ENCODE measurements at regions not wholly inside any gene's neighbourhood (a gene's known extent, or its start where the extent isn't known, plus 50 kb on each side); places are given as distances from the start of the nearest gene placed in this dataset.

- no peak overlapping the region for H2BK20ac ChIP-seq (ENCODE audit: low read length)
- H2BK120ac ChIP-seq (replicated peaks; ENCODE audit: low read depth, low read length), result no peak overlapping the region
- H3K4me2 ChIP-seq (ENCODE audit: insufficient read depth in 1 of 2, low read depth in 2 of 2, low read length in 2 of 2), result no peak overlapping the region
- H2BK12ac ChIP-seq (ENCODE audit: low read depth, low read length), result no peak overlapping the region
- ChIA-PET CTCF (ENCODE audit: partially characterized antibody) (interaction anchor here (1.1 kb wide), 1 partner anchor 267 kb away, joined by 4 read pairs; no protein-coding TSS in a partner anchor), POLR2A (ENCODE audit: partially characterized antibody) (no interaction called here)
- H3K23me2 ChIP-seq (ENCODE audit: low read depth, low read length), result no peaks in the 10 kb centered on the region
- H3K79me1 ChIP-seq (ENCODE audit: low read depth, low read length), result no peaks in the 10 kb centered on the region
- no peaks in the 10 kb centered on the region for H3K9me3 ChIP-seq (ENCODE audit: insufficient read depth in 2 of 2, low read depth in 1 of 2, low read length in 1 of 2)
- H4K91ac ChIP-seq (replicated peaks; ENCODE audit: insufficient read length, low read length), result no peak overlapping the region
- no peak overlapping the region for H2BK15ac ChIP-seq (ENCODE audit: low read length)
- no peak overlapping the region for H3K18ac ChIP-seq (ENCODE audit: extremely low read depth, low read length)
- no peaks in the 10 kb centered on the region for H4K20me1 ChIP-seq (replicated peaks in 1 of 2; ENCODE audit: control insufficient read depth in 1 of 2, insufficient read depth in 2 of 2, low read length in 2 of 2)
- no peak overlapping the region for H2AFZ ChIP-seq (ENCODE audit: low read length)
- no peaks in the 10 kb centered on the region for H3K79me2 ChIP-seq (ENCODE audit: control insufficient read depth in 1 of 2, insufficient read depth in 2 of 2, low read length in 2 of 2)
- H3K4ac ChIP-seq (replicated peaks; ENCODE audit: insufficient read length, low read depth, low read length), result no peak overlapping the region
- 97% methylated on average over 2 of the region's 2 CpGs; no CpG with 5 or more reads in 1 of the 2 experiments for WGBS, 2 experiments (ENCODE audit: extremely low coverage in 1 of 2, insufficient coverage in 1 of 2, insufficient read length in 1 of 2, insufficient replicate concordance in 2 of 2, low coverage in 1 of 2, low lambda C conversion rate in 2 of 2, missing lambda C conversion rate in 1 of 2)
- H4K8ac ChIP-seq (ENCODE audit: extremely low read depth, insufficient read depth, low read length), result no peak overlapping the region
- H3K23ac ChIP-seq (ENCODE audit: insufficient read length), result no peak overlapping the region
- H3K56ac ChIP-seq (replicated peaks; ENCODE audit: insufficient read length, low read depth, low read length), result no peak overlapping the region
- no peak for TF ChIP-seq KDM5A (IDR thresholded peaks at IDR 0.05; ENCODE audit: low read length)
- TF ChIP-seq RFX5 (IDR thresholded peaks at IDR 0.05; ENCODE audit: borderline replicate concordance, low read depth, low read length), result no peak
- no peak for TF ChIP-seq CHD2 (IDR thresholded peaks at IDR 0.05; ENCODE audit: low read length)
- no peak for TF ChIP-seq ZNF274 (IDR thresholded peaks at IDR 0.05; ENCODE audit: borderline replicate concordance, extremely low read depth, low read length)
- TF ChIP-seq SRF (IDR thresholded peaks at IDR 0.05; ENCODE audit: low read depth, low read length), result no peak
- TF ChIP-seq PHF8 (conservative IDR thresholded peaks at IDR 0.05; ENCODE audit: low read depth, low read length), result no peak
- TF ChIP-seq TEAD4 (IDR thresholded peaks at IDR 0.05; ENCODE audit: low read depth, low read length), result no peak
- no peak for TF ChIP-seq KDM1A (IDR thresholded peaks at IDR 0.05; ENCODE audit: borderline replicate concordance, low read length)
- no peak overlapping the region for H3K4me3 ChIP-seq (ENCODE audit: extremely low read depth in 1 of 4, insufficient read depth in 2 of 4, low read depth in 3 of 4, low read length in 4 of 4)
- H3K9ac ChIP-seq (replicated peaks in 1 of 4; ENCODE audit: extremely low read depth in 1 of 4, low read depth in 3 of 4, low read length in 3 of 4), result no peak overlapping the region
- no peaks in the 10 kb centered on the region for H3K27me3 ChIP-seq (replicated peaks in 1 of 4; ENCODE audit: control insufficient read depth in 3 of 4, extremely low read depth in 1 of 4, insufficient read depth in 3 of 4, low read length in 3 of 4)
- H4K5ac ChIP-seq (ENCODE audit: insufficient read length, low read depth, low read length), result no peak overlapping the region
- peaks cover 0 to 3% (median 0%) of the 10 kb centered on the region in 4 experiments; a peak in 1 of 7 replicates for H3K4me1 ChIP-seq (replicated peaks in 1 of 4; ENCODE audit: control insufficient read depth in 3 of 4, insufficient read depth in 4 of 4, low read length in 3 of 4)
- no peak overlapping the region for H3K27ac ChIP-seq (ENCODE audit: low read depth, low read length)
- H2AK5ac ChIP-seq (ENCODE audit: low read depth, low read length), result no peak overlapping the region
- DNase-seq (ENCODE audit: low read depth in 1 of 2, low spot score in 2 of 2), result no peak
- H3K14ac ChIP-seq (ENCODE audit: insufficient read length), result no peak overlapping the region
- H2BK5ac ChIP-seq (ENCODE audit: low read depth, low read length), result no peak overlapping the region
- H3K36me3 ChIP-seq (ENCODE audit: control insufficient read depth in 2 of 4, insufficient read depth in 4 of 4, low read length in 3 of 4), result no peaks in the 10 kb centered on the region
- FAIRE-seq, result no peak
Observed at GRCh38 chr12:60075091-60075490, 479.3 kb downstream of the SLC16A7 start.
